GM23338 (cell line): ENCODE measurements at regions not wholly inside any gene's neighbourhood (a gene's known extent, or its start where the extent isn't known, plus 50 kb on each side); places are given as distances from the start of the nearest gene placed in this dataset.

Experiments
- ATAC-seq: fragments of 200-7000 bp; cut with Tn5 transposase; 3 replicates; pipeline ENCODE4 v1.9.1; 2020
- DNase-seq: peaks from one replicate; pipeline ENCODE4 v3.0.0-alpha.2; 2015; ENCODE audit warnings: low spot score
- H2AFZ ChIP-seq: fragments of 200-600 bp; sonication (generic); 2 replicates; pipeline ENCODE4 v1.8.0; 2016; ENCODE audit warnings: antibody characterized with exemption, mild to moderate bottlenecking, moderate library complexity
- H3F3A ChIP-seq: fragments of 200-600 bp; sonication (generic); replicated peaks from 2 replicates; pipeline ENCODE4 v1.8.0; 2017; ENCODE audit warnings: antibody characterized with exemption, mixed run types, low read depth
- H3K27ac ChIP-seq: fragments of 200-600 bp; sonication (generic); 2 replicates; pipeline ENCODE4 v1.6.1; 2016; ENCODE audit warnings: low read depth
- H3K27me3 ChIP-seq: fragments of 200-600 bp; sonication (generic); 2 replicates; pipeline ENCODE4 v1.8.0; 2016; ENCODE audit warnings: mild to moderate bottlenecking, mixed run types, moderate library complexity; ENCODE audit not compliant: insufficient read depth
- H3K36me3 ChIP-seq: fragments of 200-600 bp; sonication (generic); 2 replicates; pipeline ENCODE4 v1.8.0; 2016; ENCODE audit warnings: mild to moderate bottlenecking; ENCODE audit not compliant: insufficient read depth
- H3K4me1 ChIP-seq: fragments of 200-600 bp; sonication (generic); 2 replicates; pipeline ENCODE4 v1.8.0; 2016; ENCODE audit warnings: mild to moderate bottlenecking, moderate library complexity; ENCODE audit not compliant: insufficient read depth
- H3K4me2 ChIP-seq: fragments of 200-600 bp; sonication (generic); 2 replicates; pipeline ENCODE4 v1.7.1; 2017; ENCODE audit warnings: mixed run types
- H3K4me3 ChIP-seq: fragments of 200-600 bp; sonication (generic); 2 replicates; pipeline ENCODE4 v1.6.1; 2016; ENCODE audit warnings: mixed run types
- H3K79me2 ChIP-seq: fragments of 200-600 bp; sonication (generic); replicated peaks from 2 replicates; pipeline ENCODE4 v1.8.0; 2017; ENCODE audit warnings: mild to moderate bottlenecking; ENCODE audit not compliant: insufficient read depth
- H3K9me2 ChIP-seq: fragments of 200-600 bp; sonication (generic); 2 replicates; pipeline ENCODE4 v1.8.0; 2017; ENCODE audit not compliant: insufficient read depth
- H4K20me1 ChIP-seq: fragments of 200-600 bp; sonication (generic); replicated peaks from 2 replicates; pipeline ENCODE4 v1.8.0; 2017; ENCODE audit warnings: mild to moderate bottlenecking; ENCODE audit not compliant: insufficient read depth
- H3K27ac Mint-ChIP-seq: 2 replicates; pipeline ENCODE4 v1.8.0; 2020; ENCODE audit warnings: inconsistent platforms, mild to moderate bottlenecking, moderate library complexity, mixed read lengths
- H3K27me3 Mint-ChIP-seq: 3 replicates; pipeline ENCODE4 v1.8.0; 2022; ENCODE audit warnings: low read depth, mild to moderate bottlenecking, moderate library complexity, mixed read lengths, inconsistent platforms; ENCODE audit not compliant: insufficient read depth, poor library complexity
- H3K36me3 Mint-ChIP-seq: 3 replicates; pipeline ENCODE4 v1.8.0; 2021; ENCODE audit warnings: low read depth, mild to moderate bottlenecking, inconsistent platforms, moderate library complexity, mixed read lengths
- H3K4me1 Mint-ChIP-seq: 3 replicates; pipeline ENCODE4 v1.8.0; 2020; ENCODE audit warnings: mild to moderate bottlenecking, inconsistent platforms, mixed read lengths
- H3K4me3 Mint-ChIP-seq: 3 replicates; pipeline ENCODE4 v1.8.0; 2021; ENCODE audit warnings: moderate library complexity, mild to moderate bottlenecking, inconsistent platforms, mixed read lengths
- H3K9me3 Mint-ChIP-seq: 3 replicates; pipeline ENCODE4 v1.8.0; 2020; ENCODE audit warnings: moderate library complexity, mild to moderate bottlenecking, inconsistent platforms, mixed read lengths
- CREB1 ChIP-seq: fragments of 250-450 bp; sonication (Bioruptor Pico); IDR thresholded peaks from 2 replicates; pipeline ENCODE4 v1.5.0; 2020; ENCODE audit warnings: low read depth, mild to moderate bottlenecking, moderate library complexity
- EZH2 ChIP-seq: fragments of 200-600 bp; sonication (generic); IDR thresholded peaks from one replicate; pipeline ENCODE4 v1.8.0; 2017; ENCODE audit warnings: antibody characterized with exemption, mild to moderate bottlenecking, low read depth; ENCODE audit not compliant: unreplicated experiment
- EZH2phosphoT487 ChIP-seq: fragments of 200-600 bp; sonication (generic); IDR thresholded peaks from one replicate; pipeline ENCODE4 v1.8.1; 2018; ENCODE audit warnings: antibody characterized with exemption; ENCODE audit not compliant: unreplicated experiment
- JUNB ChIP-seq: IDR thresholded peaks from one replicate; pipeline ENCODE4 v1.6.1; 2016; ENCODE audit warnings: antibody characterized with exemption; ENCODE audit not compliant: unreplicated experiment
- NANOG ChIP-seq: IDR thresholded peaks from 2 replicates; pipeline ENCODE4 v1.6.1; 2016; ENCODE audit warnings: antibody characterized with exemption, borderline replicate concordance
- POLR2AphosphoS5 ChIP-seq: IDR thresholded peaks from 2 replicates; pipeline ENCODE4 v1.6.1; 2016; ENCODE audit warnings: antibody characterized with exemption, low read depth
- STAT1 ChIP-seq: IDR thresholded peaks from one replicate; pipeline ENCODE4 v1.6.1; 2016; ENCODE audit warnings: antibody characterized with exemption; ENCODE audit not compliant: unreplicated experiment
- ZNF114 ChIP-seq: fragments of 250-450 bp; sonication (Bioruptor Pico); IDR thresholded peaks from 2 replicates; pipeline ENCODE4 v1.5.0; 2020; ENCODE audit warnings: mild to moderate bottlenecking, moderate library complexity
- ZNF331 ChIP-seq: fragments of 250-450 bp; sonication (Bioruptor Pico); IDR thresholded peaks from 2 replicates; pipeline ENCODE4 v1.5.0; 2020; ENCODE audit warnings: low read depth, mild to moderate bottlenecking, moderate library complexity
- TF ChIP-seq, protein P1 (sequence below), 2 experiments: fragments of 200-600 bp in 1 of 2; sonication (generic) in 1 of 2; conservative IDR thresholded peaks; 2 replicates each; pipeline versions ENCODE4 v1.5.1 to v1.6.1; 2016 to 2017; ENCODE audit warnings: antibody characterized with exemption in 2 of 2, low read depth in 2 of 2, mild to moderate bottlenecking in 2 of 2, moderate library complexity in 1 of 2
- TF ChIP-seq, protein P2 (sequence below): IDR thresholded peaks from 2 replicates; pipeline ENCODE4 v1.6.1; 2016; ENCODE audit warnings: antibody characterized with exemption
- TF ChIP-seq, protein P3 (sequence below): IDR thresholded peaks from one replicate; pipeline ENCODE4 v1.6.1; 2018; ENCODE audit warnings: antibody characterized with exemption; ENCODE audit not compliant: unreplicated experiment
- TF ChIP-seq, protein P4 (sequence below): fragments of 250-450 bp; sonication (Bioruptor Pico); IDR thresholded peaks from 2 replicates; pipeline ENCODE4 v1.5.0; 2020; ENCODE audit warnings: mild to moderate bottlenecking, moderate library complexity

DNA sequence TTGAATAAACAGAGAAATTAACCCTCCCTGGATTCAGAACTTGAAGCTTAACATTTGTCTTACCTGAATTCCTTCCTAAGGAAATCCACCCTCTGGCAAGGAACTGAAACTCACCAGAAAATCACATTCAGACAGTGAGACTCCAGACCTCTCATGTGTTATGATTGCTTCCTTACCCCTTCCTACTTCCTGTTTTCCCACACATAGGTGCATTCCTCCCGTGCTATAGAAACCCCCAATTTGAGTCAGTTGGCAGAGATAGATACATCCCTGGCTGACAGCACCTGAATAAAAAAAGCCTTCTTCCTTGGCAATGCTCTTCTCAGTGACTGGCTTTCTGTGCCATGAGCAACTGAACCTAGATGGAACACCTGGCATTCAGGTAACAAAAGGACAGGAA is 157.0 kb upstream of the SMIM31 start:
- Mint-ChIP-seq H3K36me3 (peaks cover 4% of the 10 kb centered on the region), H3K9me3 (peaks cover 12% of the 10 kb centered on the region), H3K4me1 (no peaks in the 10 kb centered on the region; the same call in 2 of the 3 replicates), H3K4me3 (no peak overlapping the region), H3K27me3 (peaks cover 4% of the 10 kb centered on the region), H3K27ac (no peak overlapping the region)
- no peak overlapping the region for H3K4me2 ChIP-seq
- H3K27ac ChIP-seq = no peak overlapping the region
- H3K36me3 ChIP-seq = no peaks in the 10 kb centered on the region
- H4K20me1 ChIP-seq = no peaks in the 10 kb centered on the region
- H3K79me2 ChIP-seq = no peaks in the 10 kb centered on the region
- H3K27me3 ChIP-seq = no peaks in the 10 kb centered on the region
- peak overlapping the region; percentile 31; the same call in 1 of the 2 replicates for H2AFZ ChIP-seq
- H3F3A ChIP-seq = no peaks in the 10 kb centered on the region
- ATAC-seq = no peak
- H3K4me3 ChIP-seq = no peak overlapping the region
- no peaks in the 10 kb centered on the region for H3K4me1 ChIP-seq
- no peak for DNase-seq
- TF ChIP-seq ZNF331 (CRISPR knock-in tag) (no peak), POLR2AphosphoS5 (no peak), ZNF114 (no peak), NANOG (no peak), EZH2phosphoT487 (no peak), STAT1 (no peak), CREB1 (no peak), JUNB (no peak), EZH2 (no peak)
- TF ChIP-seq, protein P1, sequence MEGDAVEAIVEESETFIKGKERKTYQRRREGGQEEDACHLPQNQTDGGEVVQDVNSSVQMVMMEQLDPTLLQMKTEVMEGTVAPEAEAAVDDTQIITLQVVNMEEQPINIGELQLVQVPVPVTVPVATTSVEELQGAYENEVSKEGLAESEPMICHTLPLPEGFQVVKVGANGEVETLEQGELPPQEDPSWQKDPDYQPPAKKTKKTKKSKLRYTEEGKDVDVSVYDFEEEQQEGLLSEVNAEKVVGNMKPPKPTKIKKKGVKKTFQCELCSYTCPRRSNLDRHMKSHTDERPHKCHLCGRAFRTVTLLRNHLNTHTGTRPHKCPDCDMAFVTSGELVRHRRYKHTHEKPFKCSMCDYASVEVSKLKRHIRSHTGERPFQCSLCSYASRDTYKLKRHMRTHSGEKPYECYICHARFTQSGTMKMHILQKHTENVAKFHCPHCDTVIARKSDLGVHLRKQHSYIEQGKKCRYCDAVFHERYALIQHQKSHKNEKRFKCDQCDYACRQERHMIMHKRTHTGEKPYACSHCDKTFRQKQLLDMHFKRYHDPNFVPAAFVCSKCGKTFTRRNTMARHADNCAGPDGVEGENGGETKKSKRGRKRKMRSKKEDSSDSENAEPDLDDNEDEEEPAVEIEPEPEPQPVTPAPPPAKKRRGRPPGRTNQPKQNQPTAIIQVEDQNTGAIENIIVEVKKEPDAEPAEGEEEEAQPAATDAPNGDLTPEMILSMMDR (conservative IDR thresholded peaks at IDR 0.05; ENCODE audit: low read depth in 2 of 2) = no peak
- TF ChIP-seq, protein P2, sequence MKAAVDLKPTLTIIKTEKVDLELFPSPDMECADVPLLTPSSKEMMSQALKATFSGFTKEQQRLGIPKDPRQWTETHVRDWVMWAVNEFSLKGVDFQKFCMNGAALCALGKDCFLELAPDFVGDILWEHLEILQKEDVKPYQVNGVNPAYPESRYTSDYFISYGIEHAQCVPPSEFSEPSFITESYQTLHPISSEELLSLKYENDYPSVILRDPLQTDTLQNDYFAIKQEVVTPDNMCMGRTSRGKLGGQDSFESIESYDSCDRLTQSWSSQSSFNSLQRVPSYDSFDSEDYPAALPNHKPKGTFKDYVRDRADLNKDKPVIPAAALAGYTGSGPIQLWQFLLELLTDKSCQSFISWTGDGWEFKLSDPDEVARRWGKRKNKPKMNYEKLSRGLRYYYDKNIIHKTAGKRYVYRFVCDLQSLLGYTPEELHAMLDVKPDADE = no peak
- TF ChIP-seq, protein P3, sequence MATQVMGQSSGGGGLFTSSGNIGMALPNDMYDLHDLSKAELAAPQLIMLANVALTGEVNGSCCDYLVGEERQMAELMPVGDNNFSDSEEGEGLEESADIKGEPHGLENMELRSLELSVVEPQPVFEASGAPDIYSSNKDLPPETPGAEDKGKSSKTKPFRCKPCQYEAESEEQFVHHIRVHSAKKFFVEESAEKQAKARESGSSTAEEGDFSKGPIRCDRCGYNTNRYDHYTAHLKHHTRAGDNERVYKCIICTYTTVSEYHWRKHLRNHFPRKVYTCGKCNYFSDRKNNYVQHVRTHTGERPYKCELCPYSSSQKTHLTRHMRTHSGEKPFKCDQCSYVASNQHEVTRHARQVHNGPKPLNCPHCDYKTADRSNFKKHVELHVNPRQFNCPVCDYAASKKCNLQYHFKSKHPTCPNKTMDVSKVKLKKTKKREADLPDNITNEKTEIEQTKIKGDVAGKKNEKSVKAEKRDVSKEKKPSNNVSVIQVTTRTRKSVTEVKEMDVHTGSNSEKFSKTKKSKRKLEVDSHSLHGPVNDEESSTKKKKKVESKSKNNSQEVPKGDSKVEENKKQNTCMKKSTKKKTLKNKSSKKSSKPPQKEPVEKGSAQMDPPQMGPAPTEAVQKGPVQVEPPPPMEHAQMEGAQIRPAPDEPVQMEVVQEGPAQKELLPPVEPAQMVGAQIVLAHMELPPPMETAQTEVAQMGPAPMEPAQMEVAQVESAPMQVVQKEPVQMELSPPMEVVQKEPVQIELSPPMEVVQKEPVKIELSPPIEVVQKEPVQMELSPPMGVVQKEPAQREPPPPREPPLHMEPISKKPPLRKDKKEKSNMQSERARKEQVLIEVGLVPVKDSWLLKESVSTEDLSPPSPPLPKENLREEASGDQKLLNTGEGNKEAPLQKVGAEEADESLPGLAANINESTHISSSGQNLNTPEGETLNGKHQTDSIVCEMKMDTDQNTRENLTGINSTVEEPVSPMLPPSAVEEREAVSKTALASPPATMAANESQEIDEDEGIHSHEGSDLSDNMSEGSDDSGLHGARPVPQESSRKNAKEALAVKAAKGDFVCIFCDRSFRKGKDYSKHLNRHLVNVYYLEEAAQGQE = no peak
- TF ChIP-seq, protein P4, sequence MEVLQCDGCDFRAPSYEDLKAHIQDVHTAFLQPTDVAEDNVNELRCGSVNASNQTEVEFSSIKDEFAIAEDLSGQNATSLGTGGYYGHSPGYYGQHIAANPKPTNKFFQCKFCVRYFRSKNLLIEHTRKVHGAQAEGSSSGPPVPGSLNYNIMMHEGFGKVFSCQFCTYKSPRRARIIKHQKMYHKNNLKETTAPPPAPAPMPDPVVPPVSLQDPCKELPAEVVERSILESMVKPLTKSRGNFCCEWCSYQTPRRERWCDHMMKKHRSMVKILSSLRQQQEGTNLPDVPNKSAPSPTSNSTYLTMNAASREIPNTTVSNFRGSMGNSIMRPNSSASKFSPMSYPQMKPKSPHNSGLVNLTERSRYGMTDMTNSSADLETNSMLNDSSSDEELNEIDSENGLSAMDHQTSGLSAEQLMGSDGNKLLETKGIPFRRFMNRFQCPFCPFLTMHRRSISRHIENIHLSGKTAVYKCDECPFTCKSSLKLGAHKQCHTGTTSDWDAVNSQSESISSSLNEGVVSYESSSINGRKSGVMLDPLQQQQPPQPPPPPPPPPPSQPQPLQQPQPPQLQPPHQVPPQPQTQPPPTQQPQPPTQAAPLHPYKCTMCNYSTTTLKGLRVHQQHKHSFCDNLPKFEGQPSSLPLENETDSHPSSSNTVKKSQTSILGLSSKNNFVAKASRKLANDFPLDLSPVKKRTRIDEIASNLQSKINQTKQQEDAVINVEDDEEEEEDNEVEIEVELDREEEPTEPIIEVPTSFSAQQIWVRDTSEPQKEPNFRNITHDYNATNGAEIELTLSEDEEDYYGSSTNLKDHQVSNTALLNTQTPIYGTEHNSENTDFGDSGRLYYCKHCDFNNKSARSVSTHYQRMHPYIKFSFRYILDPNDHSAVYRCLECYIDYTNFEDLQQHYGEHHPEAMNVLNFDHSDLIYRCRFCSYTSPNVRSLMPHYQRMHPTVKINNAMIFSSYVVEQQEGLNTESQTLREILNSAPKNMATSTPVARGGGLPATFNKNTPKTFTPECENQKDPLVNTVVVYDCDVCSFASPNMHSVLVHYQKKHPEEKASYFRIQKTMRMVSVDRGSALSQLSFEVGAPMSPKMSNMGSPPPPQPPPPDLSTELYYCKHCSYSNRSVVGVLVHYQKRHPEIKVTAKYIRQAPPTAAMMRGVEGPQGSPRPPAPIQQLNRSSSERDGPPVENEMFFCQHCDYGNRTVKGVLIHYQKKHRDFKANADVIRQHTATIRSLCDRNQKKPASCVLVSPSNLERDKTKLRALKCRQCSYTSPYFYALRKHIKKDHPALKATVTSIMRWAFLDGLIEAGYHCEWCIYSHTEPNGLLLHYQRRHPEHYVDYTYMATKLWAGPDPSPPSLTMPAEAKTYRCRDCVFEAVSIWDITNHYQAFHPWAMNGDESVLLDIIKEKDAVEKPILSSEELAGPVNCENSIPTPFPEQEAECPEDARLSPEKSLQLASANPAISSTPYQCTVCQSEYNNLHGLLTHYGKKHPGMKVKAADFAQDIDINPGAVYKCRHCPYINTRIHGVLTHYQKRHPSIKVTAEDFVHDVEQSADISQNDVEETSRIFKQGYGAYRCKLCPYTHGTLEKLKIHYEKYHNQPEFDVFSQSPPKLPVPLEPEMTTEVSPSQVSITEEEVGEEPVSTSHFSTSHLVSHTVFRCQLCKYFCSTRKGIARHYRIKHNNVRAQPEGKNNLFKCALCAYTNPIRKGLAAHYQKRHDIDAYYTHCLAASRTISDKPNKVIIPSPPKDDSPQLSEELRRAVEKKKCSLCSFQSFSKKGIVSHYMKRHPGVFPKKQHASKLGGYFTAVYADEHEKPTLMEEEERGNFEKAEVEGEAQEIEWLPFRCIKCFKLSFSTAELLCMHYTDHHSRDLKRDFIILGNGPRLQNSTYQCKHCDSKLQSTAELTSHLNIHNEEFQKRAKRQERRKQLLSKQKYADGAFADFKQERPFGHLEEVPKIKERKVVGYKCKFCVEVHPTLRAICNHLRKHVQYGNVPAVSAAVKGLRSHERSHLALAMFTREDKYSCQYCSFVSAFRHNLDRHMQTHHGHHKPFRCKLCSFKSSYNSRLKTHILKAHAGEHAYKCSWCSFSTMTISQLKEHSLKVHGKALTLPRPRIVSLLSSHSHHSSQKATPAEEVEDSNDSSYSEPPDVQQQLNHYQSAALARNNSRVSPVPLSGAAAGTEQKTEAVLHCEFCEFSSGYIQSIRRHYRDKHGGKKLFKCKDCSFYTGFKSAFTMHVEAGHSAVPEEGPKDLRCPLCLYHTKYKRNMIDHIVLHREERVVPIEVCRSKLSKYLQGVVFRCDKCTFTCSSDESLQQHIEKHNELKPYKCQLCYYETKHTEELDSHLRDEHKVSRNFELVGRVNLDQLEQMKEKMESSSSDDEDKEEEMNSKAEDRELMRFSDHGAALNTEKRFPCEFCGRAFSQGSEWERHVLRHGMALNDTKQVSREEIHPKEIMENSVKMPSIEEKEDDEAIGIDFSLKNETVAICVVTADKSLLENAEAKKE (CRISPR knock-in tag) = no peak
- H3K9me2 ChIP-seq = no peaks in the 10 kb centered on the region
